Smooth muscle cell (in vitro differentiated cells): ENCODE measurements at regions not wholly inside any gene's neighbourhood (a gene's known extent, or its start where the extent isn't known, plus 50 kb on each side); places are given as distances from the start of the nearest gene placed in this dataset.

Experiments used
- DNase-seq: peaks from one replicate; lab custom pipeline; 2025; ENCODE audit not compliant: unreplicated experiment; lab: John Stamatoyannopoulos, UW
- H2AFZ ChIP-seq: fragments of 200-600 bp; sonication (generic); 2 replicates; pipeline ENCODE4 v1.6.0; 2016; ENCODE audit warnings: antibody characterized with exemption, low read depth, mild to moderate bottlenecking
- H3F3A ChIP-seq: fragments of 200-600 bp; sonication (generic); 2 replicates; pipeline ENCODE4 v1.6.0; 2017; ENCODE audit warnings: antibody characterized with exemption, low read depth
- H3K27ac ChIP-seq: fragments of 200-600 bp; sonication (generic); 2 replicates; pipeline ENCODE4 v1.5.1; 2016; ENCODE audit warnings: low read depth, mild to moderate bottlenecking
- H3K27me3 ChIP-seq: fragments of 200-600 bp; sonication (generic); 2 replicates; pipeline ENCODE4 v1.6.1; 2016; ENCODE audit warnings: low read depth, mild to moderate bottlenecking
- H3K36me3 ChIP-seq: fragments of 200-600 bp; sonication (generic); 2 replicates; pipeline ENCODE4 v1.5.1; 2016; ENCODE audit warnings: low read depth
- H3K4me1 ChIP-seq: fragments of 200-600 bp; sonication (generic); 2 replicates; pipeline ENCODE4 v1.5.1; 2016; ENCODE audit warnings: low read depth
- H3K4me2 ChIP-seq: fragments of 200-600 bp; sonication (generic); 2 replicates; pipeline ENCODE4 v1.6.0; 2016; ENCODE audit warnings: mild to moderate bottlenecking
- H3K4me3 ChIP-seq: fragments of 200-600 bp; sonication (generic); 2 replicates; pipeline ENCODE4 v1.5.1; 2016; ENCODE audit warnings: mild to moderate bottlenecking
- H3K79me2 ChIP-seq: fragments of 200-600 bp; sonication (generic); 2 replicates; pipeline ENCODE4 v1.6.0; 2016; ENCODE audit warnings: low read depth, mild to moderate bottlenecking
- H3K9ac ChIP-seq: fragments of 200-600 bp; sonication (generic); 2 replicates; pipeline ENCODE4 v1.6.0; 2016; ENCODE audit warnings: low read depth
- H3K9me3 ChIP-seq: fragments of 200-600 bp; sonication (generic); replicated peaks from 2 replicates; pipeline ENCODE4 v1.5.1; 2016; ENCODE audit warnings: low read depth
- H4K20me1 ChIP-seq: fragments of 200-600 bp; sonication (generic); 2 replicates; pipeline ENCODE4 v1.6.0; 2016; ENCODE audit warnings: low read depth
- WGBS: methylation state at CpG from one replicate; pipeline ENCODE4 v1.1.7; 2016; ENCODE audit warnings: low lambda C conversion rate; 5-methylcytosine and 5-hydroxymethylcytosine counted together
- TF ChIP-seq, protein P1 (sequence below): fragments of 200-600 bp; sonication (generic); IDR thresholded peaks from 2 replicates; pipeline ENCODE4 v1.5.1; 2017; ENCODE audit warnings: borderline replicate concordance, mild to moderate bottlenecking, antibody characterized with exemption; ENCODE audit not compliant: insufficient read depth, poor library complexity, severe bottlenecking

- Histone ChIP-seq H3K36me3 (no peaks in the 10 kb centered on the region), H3K9ac (no peak overlapping the region), H3K9me3 (peaks cover 2% of the 10 kb centered on the region), H3K27me3 (no peaks in the 10 kb centered on the region), H3K79me2 (no peaks in the 10 kb centered on the region), H4K20me1 (no peaks in the 10 kb centered on the region), H3K4me1 (no peaks in the 10 kb centered on the region), H3K4me3 (no peak overlapping the region), H3K27ac (no peak overlapping the region), H3F3A (no peaks in the 10 kb centered on the region), H3K4me2 (no peak overlapping the region), H2AFZ (no peak overlapping the region)
- TF ChIP-seq, protein P1, sequence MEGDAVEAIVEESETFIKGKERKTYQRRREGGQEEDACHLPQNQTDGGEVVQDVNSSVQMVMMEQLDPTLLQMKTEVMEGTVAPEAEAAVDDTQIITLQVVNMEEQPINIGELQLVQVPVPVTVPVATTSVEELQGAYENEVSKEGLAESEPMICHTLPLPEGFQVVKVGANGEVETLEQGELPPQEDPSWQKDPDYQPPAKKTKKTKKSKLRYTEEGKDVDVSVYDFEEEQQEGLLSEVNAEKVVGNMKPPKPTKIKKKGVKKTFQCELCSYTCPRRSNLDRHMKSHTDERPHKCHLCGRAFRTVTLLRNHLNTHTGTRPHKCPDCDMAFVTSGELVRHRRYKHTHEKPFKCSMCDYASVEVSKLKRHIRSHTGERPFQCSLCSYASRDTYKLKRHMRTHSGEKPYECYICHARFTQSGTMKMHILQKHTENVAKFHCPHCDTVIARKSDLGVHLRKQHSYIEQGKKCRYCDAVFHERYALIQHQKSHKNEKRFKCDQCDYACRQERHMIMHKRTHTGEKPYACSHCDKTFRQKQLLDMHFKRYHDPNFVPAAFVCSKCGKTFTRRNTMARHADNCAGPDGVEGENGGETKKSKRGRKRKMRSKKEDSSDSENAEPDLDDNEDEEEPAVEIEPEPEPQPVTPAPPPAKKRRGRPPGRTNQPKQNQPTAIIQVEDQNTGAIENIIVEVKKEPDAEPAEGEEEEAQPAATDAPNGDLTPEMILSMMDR = no peak
- 85% methylated on average over 4 of the region's 4 CpGs for WGBS
- no peak for DNase-seq
Observed at GRCh38 chr20:39751557-39752137, 789.5 kb downstream of the DHX35 start.

- Histone ChIP-seq H3K9ac (no peak overlapping the region), H3F3A (no peaks in the 10 kb centered on the region), H3K27ac (no peak overlapping the region), H2AFZ (no peak overlapping the region), H3K79me2 (no peaks in the 10 kb centered on the region), H3K9me3 (peaks cover 2% of the 10 kb centered on the region), H3K4me3 (no peak overlapping the region), H3K27me3 (no peaks in the 10 kb centered on the region), H4K20me1 (no peaks in the 10 kb centered on the region), H3K4me2 (no peak overlapping the region), H3K4me1 (no peaks in the 10 kb centered on the region), H3K36me3 (no peaks in the 10 kb centered on the region)
- no peak for DNase-seq
- TF ChIP-seq, protein P1 = no peak
- WGBS = 95% methylated on average over 1 of the region's 1 CpG
Observed at GRCh38 chr20:39745380-39745779, 783.2 kb downstream of the DHX35 start.

- DNase-seq = no peak
- 97% methylated on average over 2 of the region's 2 CpGs for WGBS
- no peaks in the 10 kb centered on the region for H3K36me3 ChIP-seq
- no peaks in the 10 kb centered on the region for H3K4me1 ChIP-seq
- H3K27ac ChIP-seq = no peak overlapping the region
- H4K20me1 ChIP-seq = no peaks in the 10 kb centered on the region
- H3K79me2 ChIP-seq = no peaks in the 10 kb centered on the region
- no peaks in the 10 kb centered on the region for H3K9me3 ChIP-seq
- H3F3A ChIP-seq = no peaks in the 10 kb centered on the region
- no peak overlapping the region for H3K9ac ChIP-seq
- TF ChIP-seq, protein P1 = no peak
- no peaks in the 10 kb centered on the region for H3K27me3 ChIP-seq
- no peak overlapping the region for H2AFZ ChIP-seq
- H3K4me3 ChIP-seq = no peak overlapping the region
- no peak overlapping the region for H3K4me2 ChIP-seq
Observed at GRCh38 chr20:39738651-39739050, 776.5 kb downstream of the DHX35 start.
